ENCODE measurements at regions not wholly inside any gene's neighbourhood (a gene's known extent, or its start where the extent isn't known, plus 50 kb on each side); places are given as distances from the start of the nearest gene placed in this dataset.

DNA sequence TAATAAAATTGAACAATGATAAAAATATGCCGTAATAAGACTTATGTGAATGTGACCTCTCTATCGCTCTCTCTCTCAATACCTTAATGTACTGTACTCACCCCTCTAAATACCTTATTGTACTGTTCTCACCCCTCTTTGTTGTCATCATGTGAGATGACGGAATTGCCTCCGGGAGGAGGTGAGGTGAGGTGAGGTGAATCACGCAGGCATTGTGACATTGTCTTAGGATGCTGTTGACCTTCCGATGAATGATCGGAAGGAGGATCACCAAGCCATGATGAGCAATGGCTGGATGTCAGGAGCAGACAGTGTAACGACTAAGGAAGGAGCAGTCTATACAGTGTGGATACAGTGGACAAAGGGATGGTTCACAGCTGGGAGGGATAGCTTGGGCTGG, 87.4 kb upstream of the FAM20C start:
- DNase-seq (no peak), FAIRE-seq (no peak)
- Histone ChIP-seq H3K36me3 (ENCODE audit: control insufficient read depth in 2 of 3, insufficient read depth in 3 of 3, low read length in 3 of 3) (no peaks in the 10 kb centered on the region), H3K27me3 (ENCODE audit: control insufficient read depth, insufficient read depth, low read length) (no peaks in the 10 kb centered on the region), H3K9me3 (ENCODE audit: control insufficient read depth in 2 of 3, insufficient read depth in 1 of 3, low read length in 3 of 3) (no peaks in the 10 kb centered on the region), H3K9ac (ENCODE audit: low read length in 3 of 3) (no peak overlapping the region), H3K4me1 (ENCODE audit: control insufficient read depth in 2 of 3, insufficient read depth in 2 of 3, low read depth in 1 of 3, low read length in 3 of 3) (no peaks in the 10 kb centered on the region), H3K4me3 (ENCODE audit: low read length in 3 of 3) (no peak overlapping the region), H3K27ac (ENCODE audit: low read depth in 2 of 2, low read length in 2 of 2) (no peak overlapping the region)
- TF ChIP-seq, protein P1, sequence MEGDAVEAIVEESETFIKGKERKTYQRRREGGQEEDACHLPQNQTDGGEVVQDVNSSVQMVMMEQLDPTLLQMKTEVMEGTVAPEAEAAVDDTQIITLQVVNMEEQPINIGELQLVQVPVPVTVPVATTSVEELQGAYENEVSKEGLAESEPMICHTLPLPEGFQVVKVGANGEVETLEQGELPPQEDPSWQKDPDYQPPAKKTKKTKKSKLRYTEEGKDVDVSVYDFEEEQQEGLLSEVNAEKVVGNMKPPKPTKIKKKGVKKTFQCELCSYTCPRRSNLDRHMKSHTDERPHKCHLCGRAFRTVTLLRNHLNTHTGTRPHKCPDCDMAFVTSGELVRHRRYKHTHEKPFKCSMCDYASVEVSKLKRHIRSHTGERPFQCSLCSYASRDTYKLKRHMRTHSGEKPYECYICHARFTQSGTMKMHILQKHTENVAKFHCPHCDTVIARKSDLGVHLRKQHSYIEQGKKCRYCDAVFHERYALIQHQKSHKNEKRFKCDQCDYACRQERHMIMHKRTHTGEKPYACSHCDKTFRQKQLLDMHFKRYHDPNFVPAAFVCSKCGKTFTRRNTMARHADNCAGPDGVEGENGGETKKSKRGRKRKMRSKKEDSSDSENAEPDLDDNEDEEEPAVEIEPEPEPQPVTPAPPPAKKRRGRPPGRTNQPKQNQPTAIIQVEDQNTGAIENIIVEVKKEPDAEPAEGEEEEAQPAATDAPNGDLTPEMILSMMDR (IDR thresholded peaks at IDR 0.05; ENCODE audit: borderline replicate concordance, extremely low read depth, insufficient read depth), result no peak
- intact Hi-C loops (cut with DNase I), result no loop called here

DNA sequence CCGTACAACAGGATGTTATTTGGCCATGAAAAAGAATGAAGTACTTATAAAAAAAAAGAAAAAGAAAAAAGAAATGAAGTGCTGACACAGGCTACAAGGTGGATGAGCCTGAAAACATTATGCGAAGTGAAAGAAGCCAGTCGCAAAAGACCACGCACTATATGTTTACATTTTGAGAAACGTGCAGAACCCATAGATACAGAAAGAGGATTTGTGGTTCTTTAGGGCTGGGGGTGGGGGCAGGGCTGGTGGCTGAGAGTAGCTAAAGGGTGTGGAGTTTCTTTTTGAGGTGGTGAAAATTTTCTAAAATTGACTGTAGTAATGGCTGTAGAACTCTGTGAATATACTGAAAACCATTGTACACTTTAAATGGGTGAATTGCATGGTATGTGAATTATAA, 86.0 kb upstream of the FAM20C start:
- no peak for FAIRE-seq
- no peak for DNase-seq
- intact Hi-C loops (cut with DNase I), result no loop called here
- Histone ChIP-seq H3K9ac (ENCODE audit: low read length in 3 of 3) (no peak overlapping the region), H3K4me3 (ENCODE audit: low read length in 3 of 3) (no peak overlapping the region), H3K36me3 (ENCODE audit: control insufficient read depth in 2 of 3, insufficient read depth in 3 of 3, low read length in 3 of 3) (no peaks in the 10 kb centered on the region), H3K4me1 (ENCODE audit: control insufficient read depth in 2 of 3, insufficient read depth in 2 of 3, low read depth in 1 of 3, low read length in 3 of 3) (no peaks in the 10 kb centered on the region), H3K9me3 (ENCODE audit: control insufficient read depth in 2 of 3, insufficient read depth in 1 of 3, low read length in 3 of 3) (peaks cover 0 to 2% (median 0%) of the 10 kb centered on the region in 3 donors), H3K27ac (ENCODE audit: low read depth in 2 of 2, low read length in 2 of 2) (no peak overlapping the region), H3K27me3 (ENCODE audit: control insufficient read depth, insufficient read depth, low read length) (no peaks in the 10 kb centered on the region)
- TF ChIP-seq, protein P1 (IDR thresholded peaks at IDR 0.05; ENCODE audit: borderline replicate concordance, extremely low read depth, insufficient read depth), result no peak

DNA sequence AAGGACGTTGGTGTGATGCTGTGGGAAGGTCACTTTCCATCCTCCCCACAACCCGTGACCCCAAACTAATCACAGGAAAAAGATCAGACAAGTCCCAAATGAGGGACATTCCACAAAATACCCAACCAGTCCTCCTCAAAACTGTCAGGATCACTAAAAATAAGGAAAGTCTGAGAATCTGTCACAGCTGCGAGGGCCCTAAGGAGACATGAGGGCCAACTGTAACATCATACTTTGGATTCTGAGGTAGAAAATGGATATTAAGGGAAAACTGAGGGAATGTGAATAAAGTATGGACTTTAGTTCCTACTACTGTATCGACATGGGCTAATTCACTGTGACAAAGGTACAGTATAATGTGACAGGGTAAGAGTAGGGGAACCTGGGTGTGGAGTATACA, 85.1 kb upstream of the FAM20C start:
- Histone ChIP-seq H3K27ac (ENCODE audit: low read depth in 2 of 2, low read length in 2 of 2) (no peak overlapping the region), H3K36me3 (ENCODE audit: control insufficient read depth in 2 of 3, insufficient read depth in 3 of 3, low read length in 3 of 3) (no peaks in the 10 kb centered on the region), H3K9me3 (ENCODE audit: control insufficient read depth in 2 of 3, insufficient read depth in 1 of 3, low read length in 3 of 3) (peaks cover 0 to 7% (median 0%) of the 10 kb centered on the region in 3 donors), H3K4me1 (ENCODE audit: control insufficient read depth in 2 of 3, insufficient read depth in 2 of 3, low read depth in 1 of 3, low read length in 3 of 3) (no peaks in the 10 kb centered on the region), H3K27me3 (ENCODE audit: control insufficient read depth, insufficient read depth, low read length) (no peaks in the 10 kb centered on the region), H3K9ac (ENCODE audit: low read length in 3 of 3) (no peak overlapping the region), H3K4me3 (ENCODE audit: low read length in 3 of 3) (no peak overlapping the region)
- intact Hi-C loops (cut with DNase I), result no loop called here
- FAIRE-seq (no peak), DNase-seq (no peak)
- TF ChIP-seq, protein P1 (IDR thresholded peaks at IDR 0.05; ENCODE audit: borderline replicate concordance, extremely low read depth, insufficient read depth), result no peak

DNA sequence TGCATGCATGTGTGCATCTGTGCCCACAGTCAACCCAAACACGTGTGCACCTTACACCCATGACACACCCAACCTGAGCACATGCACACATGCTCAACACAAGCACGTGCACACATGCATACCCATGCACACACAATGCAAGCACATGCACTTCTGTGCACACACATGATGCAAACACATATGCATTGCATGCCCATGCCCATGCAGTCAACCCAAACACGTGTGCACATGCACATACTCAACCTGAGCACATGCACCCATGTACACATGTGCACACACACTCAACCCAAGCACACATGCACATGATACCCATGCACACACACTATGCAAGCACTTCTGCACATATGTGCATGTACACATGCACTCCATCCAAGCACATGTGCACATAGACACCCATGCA, 84.5 kb upstream of the FAM20C start:
- TF ChIP-seq, protein P1 (IDR thresholded peaks at IDR 0.05; ENCODE audit: borderline replicate concordance, extremely low read depth, insufficient read depth), result no peak
- DNase-seq (no peak), FAIRE-seq (no peak)
- H3K4me1 ChIP-seq (ENCODE audit: control insufficient read depth in 2 of 3, insufficient read depth in 2 of 3, low read depth in 1 of 3, low read length in 3 of 3), result no peaks in the 10 kb centered on the region
- no peak overlapping the region for H3K4me3 ChIP-seq (ENCODE audit: low read length in 3 of 3)
- no peaks in the 10 kb centered on the region for H3K36me3 ChIP-seq (ENCODE audit: control insufficient read depth in 2 of 3, insufficient read depth in 3 of 3, low read length in 3 of 3)
- H3K9ac ChIP-seq (ENCODE audit: low read length in 3 of 3), result no peak overlapping the region
- intact Hi-C loops (cut with DNase I), result no loop called here
- no peaks in the 10 kb centered on the region for H3K27me3 ChIP-seq (ENCODE audit: control insufficient read depth, insufficient read depth, low read length)
- H3K27ac ChIP-seq (ENCODE audit: low read depth in 2 of 2, low read length in 2 of 2), result no peak overlapping the region
- H3K9me3 ChIP-seq (ENCODE audit: control insufficient read depth in 2 of 3, insufficient read depth in 1 of 3, low read length in 3 of 3), result peaks cover 0 to 7% (median 0%) of the 10 kb centered on the region in 3 donors
